HG03558 (cell line): ENCODE measurements at regions not wholly inside any gene's neighbourhood (a gene's known extent, or its start where the extent isn't known, plus 50 kb on each side); places are given as distances from the start of the nearest gene placed in this dataset.
"Not testable (repeated sequence)": the region's sequence is repeated elsewhere in the genome, so short reads cannot be mapped to it uniquely, and the experiment has no call there.

ENCODE experiments used
- ATAC-seq: cut with Tn5 transposase; IDR thresholded peaks from one replicate; pipeline ENCODE4 v1.9.1; 2021; ENCODE audit warnings: moderate number of reproducible peaks; ENCODE audit not compliant: unreplicated experiment; ENCODE audit errors: extremely low read depth

- no peak for ATAC-seq
Measured at GRCh38 chr13:43946281-43946680, 66.6 kb downstream of the LACC1 start.

GRCh38 chr13:43947897-43948458 is 68.3 kb downstream of the LACC1 start:
- ATAC-seq = no peak

GRCh38 chr13:43953370-43953769 is 73.7 kb downstream of the LACC1 start:
- no peak for ATAC-seq

GRCh38 chr13:43956975-43957374 is 77.3 kb downstream of the LACC1 start:
- ATAC-seq = not testable (repeated sequence)

- ATAC-seq = no peak
Measured at GRCh38 chr13:43959291-43959690, 79.6 kb downstream of the LACC1 start.

- no peak for ATAC-seq
Measured at GRCh38 chr13:43961909-43962308, 82.2 kb downstream of the LACC1 start.

- no peak for ATAC-seq
Measured at GRCh38 chr13:43963726-43964125, 84.0 kb downstream of the LACC1 start.

GRCh38 chr13:43964698-43965458 is 85.2 kb downstream of the LACC1 start:
- no peak for ATAC-seq

- no peak for ATAC-seq
Measured at GRCh38 chr13:43965459-43965845, 85.7 kb downstream of the LACC1 start.

- not testable (repeated sequence) for ATAC-seq
Measured at GRCh38 chr13:43968251-43968942, 88.7 kb downstream of the LACC1 start.

GRCh38 chr13:43968943-43969690 is 89.4 kb downstream of the LACC1 start:
- not testable (repeated sequence) for ATAC-seq

GRCh38 chr13:43969919-43970318 is 90.2 kb downstream of the LACC1 start:
- ATAC-seq = not testable (repeated sequence)

GRCh38 chr13:43970520-43971242 is 91.0 kb downstream of the LACC1 start:
- not testable (repeated sequence) for ATAC-seq

GRCh38 chr13:43971324-43971723 is 91.6 kb downstream of the LACC1 start:
- not testable (repeated sequence) for ATAC-seq

- no peak for ATAC-seq
Measured at GRCh38 chr13:43977911-43978310, 98.2 kb downstream of the LACC1 start.

GRCh38 chr13:43978688-43979087 is 99.0 kb downstream of the LACC1 start:
- ATAC-seq = no peak

- no peak for ATAC-seq
Measured at GRCh38 chr13:43979492-43979891, 99.8 kb downstream of the LACC1 start.

- no peak for ATAC-seq
Measured at GRCh38 chr13:43980587-43980986, 100.9 kb downstream of the LACC1 start.

- ATAC-seq = no peak
Measured at GRCh38 chr13:43981091-43981490, 101.4 kb downstream of the LACC1 start.
